ENCODE measurements at regions not wholly inside any gene's neighbourhood (a gene's known extent, or its start where the extent isn't known, plus 50 kb on each side); places are given as distances from the start of the nearest gene placed in this dataset.

DNA sequence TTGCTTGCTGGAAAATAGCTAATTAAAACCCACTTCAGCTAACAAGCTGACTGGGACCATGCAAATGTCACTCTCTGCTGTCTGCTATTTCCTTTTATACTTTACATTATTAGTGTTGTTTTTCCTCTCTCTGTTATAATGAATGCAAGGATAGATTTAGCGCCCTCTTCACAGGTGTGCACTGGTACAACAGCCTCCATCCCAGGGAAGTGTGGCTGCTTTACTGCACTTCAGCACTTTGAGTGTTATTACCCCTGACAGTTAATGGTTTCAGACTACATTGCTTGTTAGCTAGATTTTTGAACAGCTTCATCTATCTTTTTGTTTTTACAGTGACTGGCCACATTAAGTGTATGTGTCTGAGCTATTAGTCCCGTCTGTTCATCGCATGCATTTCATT lies 405.7 kb downstream of the RNF144B start:
- no peak overlapping the region for H3K9ac ChIP-seq (ENCODE audit: low read depth in 1 of 2, low read length in 2 of 2)
- H3K4me1 ChIP-seq (ENCODE audit: control insufficient read depth in 1 of 2, insufficient read depth in 2 of 2, low read length in 2 of 2), result no peaks in the 10 kb centered on the region
- no peak overlapping the region for H3K27ac ChIP-seq (ENCODE audit: low read depth, low read length)
- H3K27me3 ChIP-seq (ENCODE audit: control insufficient read depth in 1 of 2, insufficient read depth in 2 of 2, low read length in 2 of 2), result no peaks in the 10 kb centered on the region
- no peaks in the 10 kb centered on the region for H3K9me3 ChIP-seq (ENCODE audit: control insufficient read depth in 1 of 2, low read length in 2 of 2)
- H3K4me3 ChIP-seq (ENCODE audit: low read depth in 1 of 2, low read length in 2 of 2), result no peak overlapping the region
- no peaks in the 10 kb centered on the region for H3K36me3 ChIP-seq (ENCODE audit: control insufficient read depth in 1 of 2, insufficient read depth in 2 of 2, low read length in 2 of 2)

DNA sequence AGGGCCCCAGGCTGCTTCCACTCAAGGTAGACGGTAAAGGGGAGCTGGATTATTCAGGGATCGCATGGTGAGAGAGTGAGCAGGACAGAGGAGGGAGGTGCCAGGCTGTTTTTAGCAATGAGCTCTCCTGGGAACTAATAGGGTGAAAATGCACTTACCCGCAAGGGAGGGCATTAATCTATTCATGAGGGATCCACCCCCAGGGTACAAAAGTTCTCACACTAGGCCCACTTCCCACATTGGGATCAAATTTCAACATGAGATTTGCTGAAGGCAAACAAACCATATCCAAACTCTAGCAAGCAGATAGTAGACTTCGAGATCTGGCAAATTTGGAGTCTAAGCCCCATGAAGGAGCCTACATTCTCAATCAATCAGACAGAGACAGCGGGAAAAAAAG lies 408.6 kb downstream of the RNF144B start:
- Histone ChIP-seq H3K9ac (ENCODE audit: low read depth in 1 of 2, low read length in 2 of 2) (no peak overlapping the region), H3K9me3 (ENCODE audit: control insufficient read depth in 1 of 2, low read length in 2 of 2) (no peaks in the 10 kb centered on the region), H3K27me3 (ENCODE audit: control insufficient read depth in 1 of 2, insufficient read depth in 2 of 2, low read length in 2 of 2) (no peaks in the 10 kb centered on the region), H3K4me3 (ENCODE audit: low read depth in 1 of 2, low read length in 2 of 2) (no peak overlapping the region), H3K36me3 (ENCODE audit: control insufficient read depth in 1 of 2, insufficient read depth in 2 of 2, low read length in 2 of 2) (no peaks in the 10 kb centered on the region), H3K27ac (ENCODE audit: low read depth, low read length) (no peak overlapping the region), H3K4me1 (ENCODE audit: control insufficient read depth in 1 of 2, insufficient read depth in 2 of 2, low read length in 2 of 2) (no peaks in the 10 kb centered on the region)

- Histone ChIP-seq H3K9me3 (ENCODE audit: control insufficient read depth in 1 of 2, low read length in 2 of 2) (peaks cover 12 to 28% of the 10 kb centered on the region in 2 donors), H3K27me3 (ENCODE audit: control insufficient read depth in 1 of 2, insufficient read depth in 2 of 2, low read length in 2 of 2) (no peaks in the 10 kb centered on the region), H3K27ac (ENCODE audit: low read depth, low read length) (no peak overlapping the region), H3K36me3 (ENCODE audit: control insufficient read depth in 1 of 2, insufficient read depth in 2 of 2, low read length in 2 of 2) (no peaks in the 10 kb centered on the region), H3K4me3 (ENCODE audit: low read depth in 1 of 2, low read length in 2 of 2) (no peak overlapping the region), H3K4me1 (ENCODE audit: control insufficient read depth in 1 of 2, insufficient read depth in 2 of 2, low read length in 2 of 2) (no peaks in the 10 kb centered on the region), H3K9ac (ENCODE audit: low read depth in 1 of 2, low read length in 2 of 2) (no peak overlapping the region)
These were observed 433.6 kb downstream of the RNF144B start for GRCh38 chr6:18820725-18821124.

- Histone ChIP-seq H3K36me3 (ENCODE audit: control insufficient read depth in 1 of 2, insufficient read depth in 2 of 2, low read length in 2 of 2) (no peaks in the 10 kb centered on the region), H3K9me3 (ENCODE audit: control insufficient read depth in 1 of 2, low read length in 2 of 2) (peaks cover 12 to 28% of the 10 kb centered on the region in 2 donors), H3K9ac (ENCODE audit: low read depth in 1 of 2, low read length in 2 of 2) (no peak overlapping the region), H3K27ac (ENCODE audit: low read depth, low read length) (no peak overlapping the region), H3K27me3 (ENCODE audit: control insufficient read depth in 1 of 2, insufficient read depth in 2 of 2, low read length in 2 of 2) (no peaks in the 10 kb centered on the region), H3K4me1 (ENCODE audit: control insufficient read depth in 1 of 2, insufficient read depth in 2 of 2, low read length in 2 of 2) (no peaks in the 10 kb centered on the region), H3K4me3 (ENCODE audit: low read depth in 1 of 2, low read length in 2 of 2) (no peak overlapping the region)
These were observed 436.7 kb downstream of the RNF144B start for GRCh38 chr6:18823782-18824386.

DNA sequence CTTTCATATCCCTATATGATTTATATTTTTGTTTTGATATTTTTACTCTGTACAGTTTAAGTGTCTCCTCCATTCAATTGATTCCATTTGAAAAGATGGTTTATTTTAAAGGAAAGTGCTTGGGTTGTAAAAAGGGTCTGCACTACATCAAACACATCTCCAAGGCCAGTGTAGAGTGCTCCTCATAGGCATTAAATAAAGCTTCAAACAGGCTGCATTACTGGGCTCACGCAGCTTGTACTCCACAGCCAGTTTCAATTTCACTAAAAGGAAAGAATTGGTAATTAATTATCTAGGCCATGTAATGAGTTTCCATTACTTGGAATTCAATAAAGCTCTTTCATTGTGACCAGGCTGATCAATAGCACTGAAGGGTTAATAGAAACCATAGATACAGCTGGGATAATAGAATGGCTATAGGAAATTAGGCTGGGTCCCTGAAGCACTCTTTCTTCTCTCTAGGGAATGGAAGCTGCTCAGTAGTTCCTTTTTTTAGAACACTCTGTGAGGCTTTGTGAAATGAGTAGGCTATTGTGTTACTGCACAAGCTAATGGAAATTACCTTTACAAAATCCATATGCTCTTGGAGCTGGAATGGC lies 442.2 kb downstream of the RNF144B start:
- H3K36me3 ChIP-seq (ENCODE audit: control insufficient read depth in 1 of 2, insufficient read depth in 2 of 2, low read length in 2 of 2), result no peaks in the 10 kb centered on the region
- H3K27me3 ChIP-seq (ENCODE audit: control insufficient read depth in 1 of 2, insufficient read depth in 2 of 2, low read length in 2 of 2), result no peaks in the 10 kb centered on the region
- H3K9ac ChIP-seq (ENCODE audit: low read depth in 1 of 2, low read length in 2 of 2), result no peak overlapping the region
- H3K9me3 ChIP-seq (ENCODE audit: control insufficient read depth in 1 of 2, low read length in 2 of 2), result no peaks in the 10 kb centered on the region
- no peak overlapping the region for H3K27ac ChIP-seq (ENCODE audit: low read depth, low read length)
- H3K4me1 ChIP-seq (ENCODE audit: control insufficient read depth in 1 of 2, insufficient read depth in 2 of 2, low read length in 2 of 2), result no peaks in the 10 kb centered on the region
- no peak overlapping the region for H3K4me3 ChIP-seq (ENCODE audit: low read depth in 1 of 2, low read length in 2 of 2)

- Histone ChIP-seq H3K27ac (ENCODE audit: low read depth, low read length) (no peak overlapping the region), H3K4me1 (ENCODE audit: control insufficient read depth in 1 of 2, insufficient read depth in 2 of 2, low read length in 2 of 2) (no peaks in the 10 kb centered on the region), H3K9me3 (ENCODE audit: control insufficient read depth in 1 of 2, low read length in 2 of 2) (no peaks in the 10 kb centered on the region), H3K9ac (ENCODE audit: low read depth in 1 of 2, low read length in 2 of 2) (no peak overlapping the region), H3K27me3 (ENCODE audit: control insufficient read depth in 1 of 2, insufficient read depth in 2 of 2, low read length in 2 of 2) (no peaks in the 10 kb centered on the region), H3K4me3 (ENCODE audit: low read depth in 1 of 2, low read length in 2 of 2) (no peak overlapping the region), H3K36me3 (ENCODE audit: control insufficient read depth in 1 of 2, insufficient read depth in 2 of 2, low read length in 2 of 2) (no peaks in the 10 kb centered on the region)
These were observed 448.8 kb downstream of the RNF144B start for GRCh38 chr6:18835976-18836375.

DNA sequence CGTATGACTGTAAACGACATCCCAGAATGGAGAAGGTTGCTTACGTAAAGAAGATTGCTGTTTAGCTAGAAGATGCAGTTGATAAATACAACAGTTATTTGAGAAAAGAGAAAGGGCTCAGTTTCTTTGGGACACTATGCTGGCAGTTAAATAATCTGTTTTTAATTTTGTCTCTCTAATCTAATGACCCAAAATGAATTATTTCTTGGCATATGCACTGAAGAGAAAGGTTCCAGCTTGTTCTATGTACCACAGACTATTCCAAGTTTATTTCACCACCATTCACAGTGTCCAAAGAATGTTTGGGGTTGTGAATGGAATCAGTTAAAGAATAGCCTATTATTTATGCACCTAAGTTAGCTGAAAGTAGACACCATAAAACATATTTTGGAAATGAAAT lies 449.9 kb downstream of the RNF144B start:
- H3K27ac ChIP-seq (ENCODE audit: low read depth, low read length), result no peak overlapping the region
- H3K36me3 ChIP-seq (ENCODE audit: control insufficient read depth in 1 of 2, insufficient read depth in 2 of 2, low read length in 2 of 2), result no peaks in the 10 kb centered on the region
- H3K9ac ChIP-seq (ENCODE audit: low read depth in 1 of 2, low read length in 2 of 2), result no peak overlapping the region
- H3K4me1 ChIP-seq (ENCODE audit: control insufficient read depth in 1 of 2, insufficient read depth in 2 of 2, low read length in 2 of 2), result no peaks in the 10 kb centered on the region
- H3K9me3 ChIP-seq (ENCODE audit: control insufficient read depth in 1 of 2, low read length in 2 of 2), result no peaks in the 10 kb centered on the region
- H3K27me3 ChIP-seq (ENCODE audit: control insufficient read depth in 1 of 2, insufficient read depth in 2 of 2, low read length in 2 of 2), result no peaks in the 10 kb centered on the region
- H3K4me3 ChIP-seq (ENCODE audit: low read depth in 1 of 2, low read length in 2 of 2), result no peak overlapping the region

GRCh38 chr6:18842534-18842933 lies 455.4 kb downstream of the RNF144B start:
- Histone ChIP-seq H3K9me3 (ENCODE audit: control insufficient read depth in 1 of 2, low read length in 2 of 2) (no peaks in the 10 kb centered on the region), H3K4me3 (ENCODE audit: low read depth in 1 of 2, low read length in 2 of 2) (no peak overlapping the region), H3K36me3 (ENCODE audit: control insufficient read depth in 1 of 2, insufficient read depth in 2 of 2, low read length in 2 of 2) (no peaks in the 10 kb centered on the region), H3K9ac (ENCODE audit: low read depth in 1 of 2, low read length in 2 of 2) (no peak overlapping the region), H3K27ac (ENCODE audit: low read depth, low read length) (no peak overlapping the region), H3K27me3 (ENCODE audit: control insufficient read depth in 1 of 2, insufficient read depth in 2 of 2, low read length in 2 of 2) (no peaks in the 10 kb centered on the region), H3K4me1 (ENCODE audit: control insufficient read depth in 1 of 2, insufficient read depth in 2 of 2, low read length in 2 of 2) (no peaks in the 10 kb centered on the region)

- Histone ChIP-seq H3K27me3 (ENCODE audit: control insufficient read depth in 1 of 2, insufficient read depth in 2 of 2, low read length in 2 of 2) (no peaks in the 10 kb centered on the region), H3K36me3 (ENCODE audit: control insufficient read depth in 1 of 2, insufficient read depth in 2 of 2, low read length in 2 of 2) (no peaks in the 10 kb centered on the region), H3K9me3 (ENCODE audit: control insufficient read depth in 1 of 2, low read length in 2 of 2) (no peaks in the 10 kb centered on the region), H3K4me1 (ENCODE audit: control insufficient read depth in 1 of 2, insufficient read depth in 2 of 2, low read length in 2 of 2) (no peaks in the 10 kb centered on the region), H3K4me3 (ENCODE audit: low read depth in 1 of 2, low read length in 2 of 2) (no peak overlapping the region), H3K9ac (ENCODE audit: low read depth in 1 of 2, low read length in 2 of 2) (no peak overlapping the region), H3K27ac (ENCODE audit: low read depth, low read length) (no peak overlapping the region)
These were observed 458.7 kb downstream of the RNF144B start for GRCh38 chr6:18845896-18846295.

DNA sequence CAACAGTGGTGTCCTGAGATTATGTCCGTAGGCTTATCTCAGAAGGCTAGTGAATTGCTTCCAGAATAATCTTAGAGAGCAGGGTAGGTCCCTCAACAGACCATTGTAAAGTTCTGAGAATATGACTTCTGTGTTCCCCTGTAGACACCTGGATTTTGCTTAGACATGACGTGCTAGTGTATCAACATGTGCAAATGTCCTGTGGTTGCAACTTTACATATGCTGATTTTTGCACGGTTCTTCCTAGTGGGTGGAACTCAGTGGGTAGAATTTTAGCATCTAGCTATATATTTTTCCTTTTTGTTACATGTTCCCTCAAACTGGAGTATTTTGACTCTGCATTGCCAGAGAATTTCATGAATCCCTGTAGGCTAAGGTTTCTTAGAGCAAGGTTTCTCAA lies 459.2 kb downstream of the RNF144B start:
- H3K4me3 ChIP-seq (ENCODE audit: low read depth in 1 of 2, low read length in 2 of 2), result no peak overlapping the region
- no peaks in the 10 kb centered on the region for H3K9me3 ChIP-seq (ENCODE audit: control insufficient read depth in 1 of 2, low read length in 2 of 2)
- H3K27me3 ChIP-seq (ENCODE audit: control insufficient read depth in 1 of 2, insufficient read depth in 2 of 2, low read length in 2 of 2), result no peaks in the 10 kb centered on the region
- no peak overlapping the region for H3K27ac ChIP-seq (ENCODE audit: low read depth, low read length)
- no peaks in the 10 kb centered on the region for H3K36me3 ChIP-seq (ENCODE audit: control insufficient read depth in 1 of 2, insufficient read depth in 2 of 2, low read length in 2 of 2)
- H3K9ac ChIP-seq (ENCODE audit: low read depth in 1 of 2, low read length in 2 of 2), result no peak overlapping the region
- no peaks in the 10 kb centered on the region for H3K4me1 ChIP-seq (ENCODE audit: control insufficient read depth in 1 of 2, insufficient read depth in 2 of 2, low read length in 2 of 2)
